Stimulated activated effector memory CD8-positive, alpha-beta T cell treated with anti-CD3 and anti-CD28 coated beads, Interleukin-12 subunit alpha, Interleukin-12 subunit beta, amount 100 ng/mL, for 72 hours (primary cell): ENCODE measurements at regions not wholly inside any gene's neighbourhood (a gene's known extent, or its start where the extent isn't known, plus 50 kb on each side); places are given as distances from the start of the nearest gene placed in this dataset.

Experiments used
- ATAC-seq: fragments of 150-1000 bp; cut with Tn5 transposase; 2 replicates; pipeline ENCODE4 v1.10.0; 2021
- DNase-seq, 2 donors: peaks; one replicate each; pipeline ENCODE4 v3.0.0; 2021 to 2022; ENCODE audit warnings: low spot score in 2 of 2
- H3K27ac Mint-ChIP-seq: one replicate; pipeline ENCODE4 v1.8.0; 2022; ENCODE audit warnings: mild to moderate bottlenecking, mixed read lengths
- H3K36me3 Mint-ChIP-seq: one replicate; pipeline ENCODE4 v1.8.0; 2022; ENCODE audit warnings: mild to moderate bottlenecking, mixed read lengths
- H3K4me1 Mint-ChIP-seq: one replicate; pipeline ENCODE4 v1.8.0; 2022; ENCODE audit warnings: mixed read lengths
- H3K4me3 Mint-ChIP-seq: one replicate; pipeline ENCODE4 v1.8.0; 2022; ENCODE audit warnings: mild to moderate bottlenecking, mixed read lengths
- H3K9me3 Mint-ChIP-seq: one replicate; pipeline ENCODE4 v1.8.0; 2022; ENCODE audit warnings: mixed read lengths

DNA sequence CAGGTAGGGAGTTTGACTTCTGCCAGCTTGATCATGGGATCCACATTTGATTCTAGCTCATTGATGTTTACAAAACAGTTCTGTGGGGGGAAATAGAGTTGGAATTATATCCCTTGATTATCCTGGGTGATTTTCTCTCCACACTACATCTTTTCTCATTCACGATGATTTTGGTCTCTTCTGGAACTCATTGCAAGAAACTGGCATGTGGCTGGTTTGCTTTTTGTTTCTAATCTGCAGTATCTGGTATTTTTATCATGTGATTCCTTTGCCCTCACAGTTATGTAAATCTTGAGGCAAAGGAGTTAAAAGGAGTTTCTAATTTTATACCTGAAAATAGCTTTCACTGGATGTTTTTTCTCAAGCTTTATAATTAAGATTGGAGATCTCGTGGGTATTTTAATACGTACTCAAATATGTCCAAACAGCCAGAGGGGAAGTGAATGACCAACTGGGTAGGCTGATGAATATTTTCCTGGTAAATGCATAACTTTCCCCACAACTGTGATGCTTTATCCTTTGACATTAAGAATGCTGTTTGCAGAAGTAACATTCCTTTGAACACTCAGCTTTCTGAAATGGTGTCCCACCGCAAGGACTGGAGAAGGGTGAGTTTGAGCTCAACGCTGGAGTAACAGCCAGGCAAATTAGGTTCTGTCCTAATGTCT is 502.9 kb upstream of the ZEB2 start:
- no peak for ATAC-seq
- DNase-seq, result no peak
- H3K9me3 Mint-ChIP-seq, result no peaks in the 10 kb centered on the region
- no peak overlapping the region for H3K4me3 Mint-ChIP-seq
- no peak overlapping the region for H3K27ac Mint-ChIP-seq
- H3K36me3 Mint-ChIP-seq, result no peaks in the 10 kb centered on the region
- H3K4me1 Mint-ChIP-seq, result no peaks in the 10 kb centered on the region

GRCh38 chr2:145021962-145022665 is 502.2 kb upstream of the ZEB2 start:
- H3K36me3 Mint-ChIP-seq, result no peaks in the 10 kb centered on the region
- no peak for DNase-seq
- H3K27ac Mint-ChIP-seq, result no peak overlapping the region
- no peak overlapping the region for H3K4me3 Mint-ChIP-seq
- ATAC-seq, result no peak
- H3K9me3 Mint-ChIP-seq, result no peaks in the 10 kb centered on the region
- H3K4me1 Mint-ChIP-seq, result no peaks in the 10 kb centered on the region

- Mint-ChIP-seq H3K27ac (no peak overlapping the region), H3K4me3 (no peak overlapping the region), H3K4me1 (no peaks in the 10 kb centered on the region), H3K9me3 (no peaks in the 10 kb centered on the region), H3K36me3 (no peaks in the 10 kb centered on the region)
- ATAC-seq (no peak), DNase-seq (no peak)
Observed at GRCh38 chr2:145020694-145021093, 500.8 kb upstream of the ZEB2 start.

DNA sequence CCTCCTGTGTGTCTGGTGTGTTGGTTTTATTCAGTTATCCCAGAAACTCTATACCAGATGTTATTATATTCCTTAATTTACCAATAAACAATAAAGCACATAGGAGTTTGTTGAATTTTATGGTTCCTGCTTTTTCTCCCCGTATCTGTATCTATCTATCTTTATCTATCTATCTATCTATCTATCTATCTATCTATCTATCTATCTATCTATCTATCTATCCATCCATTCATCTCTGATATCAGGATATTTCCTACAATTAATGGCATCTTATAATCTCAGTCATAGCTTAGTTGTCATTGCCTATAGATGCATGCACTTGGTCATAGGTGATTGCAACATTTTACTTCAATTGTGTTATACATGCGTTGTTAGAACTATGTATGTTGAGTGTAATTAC is 500.2 kb upstream of the ZEB2 start:
- DNase-seq, result no peak
- Mint-ChIP-seq H3K36me3 (no peaks in the 10 kb centered on the region), H3K27ac (no peak overlapping the region), H3K4me1 (no peaks in the 10 kb centered on the region), H3K9me3 (no peaks in the 10 kb centered on the region), H3K4me3 (no peak overlapping the region)
- ATAC-seq, result no peak

GRCh38 chr2:145018502-145018901 is 498.6 kb upstream of the ZEB2 start:
- Mint-ChIP-seq H3K36me3 (no peaks in the 10 kb centered on the region), H3K4me1 (no peaks in the 10 kb centered on the region), H3K9me3 (no peaks in the 10 kb centered on the region), H3K4me3 (no peak overlapping the region), H3K27ac (no peak overlapping the region)
- no peak for DNase-seq
- no peak for ATAC-seq

DNA sequence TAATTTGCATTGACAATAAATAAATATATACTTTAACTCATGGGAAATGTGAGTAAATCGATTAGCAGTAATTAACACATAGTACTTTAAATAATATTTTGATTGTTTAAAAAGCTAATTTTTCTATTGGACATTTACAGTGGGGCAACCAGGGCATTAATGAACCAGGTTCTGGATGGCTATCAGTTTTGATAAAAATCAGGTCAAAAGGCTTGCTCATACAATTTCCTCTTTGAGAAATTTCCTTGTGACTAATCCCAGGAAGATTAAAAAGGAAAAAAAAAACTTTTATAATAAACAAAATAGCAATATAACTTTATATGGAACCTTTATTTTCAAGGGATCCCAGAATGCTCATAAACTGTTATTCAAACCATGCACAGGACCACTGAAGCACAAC is 497.2 kb upstream of the ZEB2 start:
- no peak overlapping the region for H3K27ac Mint-ChIP-seq
- ATAC-seq (no peak), DNase-seq (no peak)
- H3K36me3 Mint-ChIP-seq, result no peaks in the 10 kb centered on the region
- no peaks in the 10 kb centered on the region for H3K4me1 Mint-ChIP-seq
- no peaks in the 10 kb centered on the region for H3K9me3 Mint-ChIP-seq
- H3K4me3 Mint-ChIP-seq, result no peak overlapping the region

DNA sequence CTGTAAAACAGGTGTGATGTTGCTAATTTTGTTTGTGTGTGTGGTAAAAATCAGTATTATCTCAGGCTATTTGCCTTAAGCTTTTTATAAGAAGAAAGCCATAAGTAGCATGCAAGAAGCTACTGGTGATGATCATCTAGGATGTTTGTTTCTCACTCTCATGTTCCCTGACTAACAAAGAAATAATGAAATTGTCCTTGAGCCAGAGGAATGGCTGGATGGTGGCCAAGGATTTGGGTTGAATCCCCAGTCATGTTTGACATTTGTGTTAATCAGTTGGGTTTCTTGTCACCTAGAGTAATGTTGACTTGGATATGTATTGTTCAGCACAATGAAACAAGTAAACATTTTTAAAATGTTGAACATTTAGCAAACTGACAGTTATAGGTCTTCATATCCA is 496.8 kb upstream of the ZEB2 start:
- DNase-seq (no peak), ATAC-seq (no peak)
- Mint-ChIP-seq H3K36me3 (no peaks in the 10 kb centered on the region), H3K9me3 (no peaks in the 10 kb centered on the region), H3K4me3 (no peak overlapping the region), H3K27ac (no peak overlapping the region), H3K4me1 (no peaks in the 10 kb centered on the region)

DNA sequence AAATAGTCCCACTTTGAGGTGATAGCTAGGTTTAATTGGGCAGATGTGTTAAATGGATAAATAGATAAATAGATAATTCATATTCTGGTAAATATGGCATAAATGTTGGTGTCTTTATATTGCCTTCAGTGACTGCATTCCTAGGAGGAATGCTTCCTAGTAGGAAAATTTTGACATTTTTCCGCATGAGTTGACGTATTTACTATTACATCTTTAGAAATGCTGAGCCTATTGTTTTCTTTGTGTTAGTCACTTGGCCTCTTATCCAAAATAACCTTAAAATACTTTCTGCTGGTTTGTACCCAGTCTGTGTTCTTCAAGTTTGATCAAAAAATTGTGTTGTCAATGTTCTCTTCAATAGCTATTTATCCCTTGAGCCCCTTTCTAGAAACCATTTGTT is 495.6 kb upstream of the ZEB2 start:
- no peaks in the 10 kb centered on the region for H3K36me3 Mint-ChIP-seq
- H3K9me3 Mint-ChIP-seq, result no peaks in the 10 kb centered on the region
- no peaks in the 10 kb centered on the region for H3K4me1 Mint-ChIP-seq
- H3K27ac Mint-ChIP-seq, result no peak overlapping the region
- ATAC-seq, result no peak
- no peak overlapping the region for H3K4me3 Mint-ChIP-seq
- no peak for DNase-seq

DNA sequence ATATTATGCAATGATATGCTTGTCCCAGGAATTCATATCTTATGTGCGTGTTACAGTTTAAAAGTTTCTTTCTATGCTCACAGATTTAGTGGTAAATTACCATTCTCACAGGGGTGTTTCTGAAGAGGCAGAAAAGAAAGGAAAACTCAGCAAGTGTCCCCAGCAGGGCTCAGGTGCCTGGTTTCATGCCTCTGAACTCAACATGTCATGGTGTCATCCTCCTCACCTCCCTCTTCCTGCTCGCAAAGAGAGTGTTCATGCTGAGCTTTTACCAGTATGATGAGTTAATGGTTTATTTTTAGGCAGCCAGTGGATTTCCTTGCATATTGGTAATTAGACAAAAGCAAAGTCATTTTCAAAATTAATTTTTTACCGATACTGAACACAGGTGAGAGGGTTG is 492.9 kb upstream of the ZEB2 start:
- DNase-seq, result no peak
- ATAC-seq, result no peak
- Mint-ChIP-seq H3K27ac (no peak overlapping the region), H3K4me3 (no peak overlapping the region), H3K9me3 (no peaks in the 10 kb centered on the region), H3K36me3 (no peaks in the 10 kb centered on the region), H3K4me1 (no peaks in the 10 kb centered on the region)

- H3K4me1 Mint-ChIP-seq, result no peaks in the 10 kb centered on the region
- H3K4me3 Mint-ChIP-seq, result no peak overlapping the region
- H3K9me3 Mint-ChIP-seq, result no peaks in the 10 kb centered on the region
- no peaks in the 10 kb centered on the region for H3K36me3 Mint-ChIP-seq
- ATAC-seq (no peak), DNase-seq (no peak)
- no peak overlapping the region for H3K27ac Mint-ChIP-seq
Observed at GRCh38 chr2:145012214-145012670, 492.3 kb upstream of the ZEB2 start.

DNA sequence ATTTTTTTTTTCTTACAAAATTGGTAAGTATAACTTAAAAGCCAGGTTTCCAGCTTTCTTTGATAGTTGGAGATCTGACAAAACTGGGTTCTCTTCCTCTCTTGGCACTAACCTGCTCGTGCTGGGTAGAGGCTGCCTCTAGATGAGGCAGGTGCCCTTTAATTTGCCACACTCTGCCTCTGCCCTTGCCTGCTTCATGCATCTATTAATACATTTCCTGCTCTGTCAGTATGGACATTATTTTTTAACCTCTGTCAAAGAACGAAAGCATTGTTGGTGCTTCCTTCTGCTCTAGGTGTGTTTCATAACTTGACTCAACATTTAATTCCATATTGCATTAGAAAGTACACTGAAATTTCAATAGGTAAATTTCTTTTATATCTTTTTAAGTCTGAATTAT is 490.7 kb upstream of the ZEB2 start:
- no peaks in the 10 kb centered on the region for H3K9me3 Mint-ChIP-seq
- H3K36me3 Mint-ChIP-seq, result no peaks in the 10 kb centered on the region
- DNase-seq (no peak), ATAC-seq (no peak)
- H3K27ac Mint-ChIP-seq, result no peak overlapping the region
- no peaks in the 10 kb centered on the region for H3K4me1 Mint-ChIP-seq
- no peak overlapping the region for H3K4me3 Mint-ChIP-seq

GRCh38 chr2:145007960-145008263 is 488.0 kb upstream of the ZEB2 start:
- H3K27ac Mint-ChIP-seq, result no peak overlapping the region
- no peak overlapping the region for H3K4me3 Mint-ChIP-seq
- no peaks in the 10 kb centered on the region for H3K4me1 Mint-ChIP-seq
- no peaks in the 10 kb centered on the region for H3K9me3 Mint-ChIP-seq
- no peaks in the 10 kb centered on the region for H3K36me3 Mint-ChIP-seq
- DNase-seq (no peak), ATAC-seq (no peak)

GRCh38 chr2:145007093-145007959 is 487.4 kb upstream of the ZEB2 start:
- no peak for ATAC-seq
- H3K4me1 Mint-ChIP-seq, result no peaks in the 10 kb centered on the region
- DNase-seq, result no peak
- no peaks in the 10 kb centered on the region for H3K9me3 Mint-ChIP-seq
- no peak overlapping the region for H3K27ac Mint-ChIP-seq
- H3K4me3 Mint-ChIP-seq, result no peak overlapping the region
- no peaks in the 10 kb centered on the region for H3K36me3 Mint-ChIP-seq

- H3K4me3 Mint-ChIP-seq, result no peak overlapping the region
- no peaks in the 10 kb centered on the region for H3K36me3 Mint-ChIP-seq
- H3K27ac Mint-ChIP-seq, result no peak overlapping the region
- no peaks in the 10 kb centered on the region for H3K9me3 Mint-ChIP-seq
- no peak for DNase-seq
- no peak for ATAC-seq
- no peaks in the 10 kb centered on the region for H3K4me1 Mint-ChIP-seq
Observed at GRCh38 chr2:145002624-145003023, 482.7 kb upstream of the ZEB2 start.

- ATAC-seq, result no peak
- no peak overlapping the region for H3K4me3 Mint-ChIP-seq
- DNase-seq, result no peak
- H3K9me3 Mint-ChIP-seq, result no peaks in the 10 kb centered on the region
- H3K4me1 Mint-ChIP-seq, result no peaks in the 10 kb centered on the region
- H3K36me3 Mint-ChIP-seq, result no peaks in the 10 kb centered on the region
- H3K27ac Mint-ChIP-seq, result no peak overlapping the region
Observed at GRCh38 chr2:145000376-145000775, 480.5 kb upstream of the ZEB2 start.

- ATAC-seq (no peak), DNase-seq (no peak)
- Mint-ChIP-seq H3K9me3 (no peaks in the 10 kb centered on the region), H3K4me3 (no peak overlapping the region), H3K4me1 (no peaks in the 10 kb centered on the region), H3K27ac (no peak overlapping the region), H3K36me3 (no peaks in the 10 kb centered on the region)
Observed at GRCh38 chr2:144999936-145000335, 480.0 kb upstream of the ZEB2 start.
